ENCODE measurements at regions not wholly inside any gene's neighbourhood (a gene's known extent, or its start where the extent isn't known, plus 50 kb on each side); places are given as distances from the start of the nearest gene placed in this dataset.
"Not testable (repeated sequence)": the region's sequence is repeated elsewhere in the genome, so short reads cannot be mapped to it uniquely, and the experiment has no call there.

DNA sequence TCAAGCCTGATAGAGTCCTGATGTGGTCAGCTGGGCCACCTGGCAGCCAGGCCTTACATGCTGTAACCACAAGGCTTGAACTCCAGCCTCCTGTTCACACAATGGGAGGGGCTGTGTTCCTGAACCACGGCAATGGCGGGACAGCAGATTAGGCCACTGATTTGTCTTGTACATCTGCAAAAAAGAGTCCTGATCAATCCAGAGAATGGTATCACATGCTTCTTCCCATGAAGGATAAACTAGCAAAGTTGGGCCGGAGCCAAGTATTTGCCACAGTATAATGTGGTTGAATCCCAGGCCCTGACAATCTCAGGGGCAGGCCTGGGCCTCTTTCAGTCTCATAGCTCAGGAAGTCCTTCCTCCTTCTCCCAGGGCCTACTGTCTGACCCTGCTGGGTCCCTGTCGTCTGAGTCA lies 2182.5 kb upstream of the AGA start:
- H3K4me3 Mint-ChIP-seq (ENCODE audit: low read depth), result no peak overlapping the region
- H3K4me1 Mint-ChIP-seq (ENCODE audit: low read depth), result no peaks in the 10 kb centered on the region
- DNase-seq (ENCODE audit: low spot score), result no peak
- H3K27ac Mint-ChIP-seq, result no peak overlapping the region
- H3K9me3 Mint-ChIP-seq, result peaks cover 4% of the 10 kb centered on the region
- H3K27me3 Mint-ChIP-seq (ENCODE audit: low read depth), result no peaks in the 10 kb centered on the region
- no peaks in the 10 kb centered on the region for H3K36me3 Mint-ChIP-seq (ENCODE audit: low read depth)
- intact Hi-C loops (cut with micrococcal nuclease), result no loop called here

DNA sequence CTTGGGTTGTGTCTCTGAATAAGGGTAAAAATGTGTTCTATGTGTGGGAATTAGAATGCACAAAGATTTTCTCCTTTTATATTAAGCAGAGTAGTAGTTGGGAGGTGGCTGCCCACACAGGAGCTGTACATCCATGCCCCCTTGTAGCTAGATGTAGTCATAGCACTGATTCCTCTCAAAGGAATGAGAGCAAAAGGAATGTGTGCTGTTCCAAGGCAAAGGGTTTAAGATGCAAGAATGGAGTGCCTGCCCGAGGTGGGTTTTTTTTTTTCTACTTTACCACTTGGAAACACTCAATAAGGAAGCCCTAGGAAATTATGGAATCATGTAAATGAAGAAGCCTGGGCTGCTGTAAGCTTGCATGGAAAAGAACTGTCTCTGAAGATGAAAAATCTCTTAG lies 2183.2 kb upstream of the AGA start:
- peaks cover 4% of the 10 kb centered on the region for H3K9me3 Mint-ChIP-seq
- H3K27me3 Mint-ChIP-seq (ENCODE audit: low read depth), result no peaks in the 10 kb centered on the region
- no peak overlapping the region for H3K4me3 Mint-ChIP-seq (ENCODE audit: low read depth)
- intact Hi-C loops (cut with micrococcal nuclease), result no loop called here
- H3K4me1 Mint-ChIP-seq (ENCODE audit: low read depth), result no peaks in the 10 kb centered on the region
- DNase-seq (ENCODE audit: low spot score), result no peak
- H3K27ac Mint-ChIP-seq, result no peak overlapping the region
- H3K36me3 Mint-ChIP-seq (ENCODE audit: low read depth), result no peaks in the 10 kb centered on the region

DNA sequence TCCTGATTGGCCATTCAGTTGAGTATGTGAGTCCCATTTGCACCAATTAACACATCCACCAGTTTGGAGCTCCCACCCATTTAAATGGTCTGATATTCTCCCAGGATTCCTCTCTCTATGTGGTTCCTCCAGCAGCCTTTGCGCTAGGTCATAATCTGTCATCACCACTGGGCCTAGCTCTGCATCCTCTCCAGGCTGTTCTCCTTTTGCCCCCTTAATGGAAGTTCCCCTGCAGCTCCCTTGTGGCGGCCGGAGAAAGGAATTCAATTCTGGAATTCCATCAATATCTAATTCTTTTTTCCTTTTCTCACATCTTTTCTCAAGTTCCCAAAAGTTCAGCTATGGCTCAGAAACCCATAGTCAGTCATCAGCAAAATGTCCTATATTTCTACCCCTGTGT lies 2184.4 kb upstream of the AGA start:
- no peaks in the 10 kb centered on the region for H3K4me1 Mint-ChIP-seq (ENCODE audit: low read depth)
- no peak overlapping the region for H3K4me3 Mint-ChIP-seq (ENCODE audit: low read depth)
- H3K27ac Mint-ChIP-seq, result no peak overlapping the region
- no peak for DNase-seq (ENCODE audit: low spot score)
- intact Hi-C loops (cut with micrococcal nuclease), result no loop called here
- peaks cover 4% of the 10 kb centered on the region for H3K9me3 Mint-ChIP-seq
- H3K36me3 Mint-ChIP-seq (ENCODE audit: low read depth), result no peaks in the 10 kb centered on the region
- no peaks in the 10 kb centered on the region for H3K27me3 Mint-ChIP-seq (ENCODE audit: low read depth)

DNA sequence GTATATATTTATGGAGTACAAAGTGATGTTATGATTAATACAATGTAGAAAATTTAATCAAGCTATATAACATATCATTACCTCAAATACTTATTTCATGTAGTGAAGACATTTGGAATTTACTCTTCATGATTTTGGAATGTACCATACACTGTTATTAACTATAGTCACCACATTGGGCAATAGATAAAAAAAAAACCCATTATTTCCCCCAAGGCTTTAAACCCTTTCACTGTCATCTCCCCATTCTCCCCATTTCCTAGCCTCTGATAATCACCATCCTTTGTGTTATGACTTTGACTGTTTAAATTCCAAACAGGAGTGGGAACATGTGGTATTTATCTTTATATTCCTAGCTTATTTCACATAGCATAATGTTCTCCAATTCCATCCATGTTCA lies 2189.1 kb upstream of the AGA start:
- Mint-ChIP-seq H3K9me3 (peaks cover 7% of the 10 kb centered on the region), H3K27me3 (ENCODE audit: low read depth) (no peaks in the 10 kb centered on the region), H3K27ac (no peak overlapping the region), H3K4me1 (ENCODE audit: low read depth) (no peaks in the 10 kb centered on the region), H3K36me3 (ENCODE audit: low read depth) (no peaks in the 10 kb centered on the region), H3K4me3 (ENCODE audit: low read depth) (no peak overlapping the region)
- no peak for DNase-seq (ENCODE audit: low spot score)
- intact Hi-C loops (cut with micrococcal nuclease), result no loop called here

DNA sequence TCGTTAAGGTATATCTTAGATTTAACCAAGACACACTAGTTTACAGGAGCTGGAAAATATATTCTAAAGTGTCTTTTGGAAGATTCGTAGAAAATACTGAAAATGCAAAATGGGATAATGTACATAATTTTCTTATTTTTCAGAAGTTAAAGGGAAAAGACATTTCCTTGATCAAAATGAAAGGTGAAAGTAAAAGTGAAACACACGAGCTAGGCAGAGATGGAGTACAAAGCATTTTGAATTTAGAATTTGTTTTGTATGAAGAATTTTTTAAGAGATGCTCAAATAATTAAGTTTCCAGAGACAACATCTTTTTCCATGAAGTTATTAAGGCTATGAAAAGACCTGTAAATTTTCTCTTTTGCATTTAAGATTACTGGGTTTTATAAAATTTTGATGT lies 2192.6 kb upstream of the AGA start:
- Mint-ChIP-seq H3K27me3 (ENCODE audit: low read depth) (no peaks in the 10 kb centered on the region), H3K36me3 (ENCODE audit: low read depth) (no peaks in the 10 kb centered on the region), H3K27ac (no peak overlapping the region), H3K4me1 (ENCODE audit: low read depth) (no peaks in the 10 kb centered on the region), H3K9me3 (peaks cover 11% of the 10 kb centered on the region), H3K4me3 (ENCODE audit: low read depth) (no peak overlapping the region)
- intact Hi-C loops (cut with micrococcal nuclease), result no loop called here
- DNase-seq (ENCODE audit: low spot score), result no peak

DNA sequence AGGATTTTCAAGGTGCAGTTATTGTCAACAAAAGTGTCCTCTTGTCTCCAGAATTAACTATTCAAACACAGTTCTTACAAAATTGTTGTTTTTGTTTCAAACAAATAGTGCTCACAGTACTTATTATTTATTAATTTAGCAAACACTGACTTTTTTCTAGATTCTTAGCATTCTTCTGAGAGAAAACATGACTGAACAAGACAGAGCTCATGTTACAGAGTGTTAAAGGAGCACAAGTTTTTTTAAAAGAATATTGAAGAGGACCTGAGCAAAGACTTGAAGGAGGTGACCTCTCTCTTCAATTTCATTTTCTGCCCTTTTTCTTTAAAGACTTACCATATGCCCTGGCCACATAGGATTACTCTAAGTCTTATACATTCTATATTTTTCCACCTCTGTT lies 2220.3 kb upstream of the AGA start:
- Mint-ChIP-seq H3K9me3 (peaks cover 47% of the 10 kb centered on the region), H3K36me3 (ENCODE audit: low read depth) (no peaks in the 10 kb centered on the region), H3K27ac (no peak overlapping the region), H3K4me1 (ENCODE audit: low read depth) (no peaks in the 10 kb centered on the region), H3K4me3 (ENCODE audit: low read depth) (no peak overlapping the region), H3K27me3 (ENCODE audit: low read depth) (no peaks in the 10 kb centered on the region)
- no peak for DNase-seq (ENCODE audit: low spot score)
- intact Hi-C loops (cut with micrococcal nuclease), result no loop called here

DNA sequence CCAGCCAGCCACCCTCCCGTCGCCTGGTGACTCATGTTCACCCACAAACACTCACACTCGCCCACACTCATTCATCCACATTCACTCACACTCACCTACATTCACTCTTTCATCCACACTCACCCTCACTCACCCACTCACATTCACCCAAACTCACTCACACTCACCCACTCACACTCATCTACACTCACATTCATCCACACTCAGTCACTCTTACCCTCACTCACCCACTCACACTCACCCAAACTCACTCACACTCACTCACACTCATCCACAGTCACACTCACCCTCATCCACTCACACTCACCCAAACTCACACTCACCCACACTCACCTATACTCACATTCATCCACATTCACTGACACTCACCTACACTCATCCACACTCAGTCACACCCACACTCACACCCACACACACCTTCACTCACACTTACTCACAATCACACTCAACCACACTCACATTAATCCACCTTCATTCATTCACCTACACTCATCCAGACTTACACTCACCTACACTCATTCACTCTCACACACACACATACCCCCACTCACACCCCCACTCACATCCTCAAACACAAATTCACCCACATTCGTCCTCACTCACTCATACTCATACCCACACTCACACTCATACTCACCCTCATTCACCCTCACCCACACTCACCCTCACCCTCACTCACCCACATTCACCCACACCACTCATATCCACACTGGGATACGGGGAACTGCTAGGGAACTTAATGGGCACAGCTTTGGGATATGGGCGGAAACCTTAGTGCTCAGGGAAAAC lies 2221.6 kb upstream of the AGA start:
- no peak overlapping the region for H3K27ac Mint-ChIP-seq
- no peaks in the 10 kb centered on the region for H3K27me3 Mint-ChIP-seq (ENCODE audit: low read depth)
- H3K9me3 Mint-ChIP-seq, result peaks cover 46% of the 10 kb centered on the region
- H3K4me1 Mint-ChIP-seq (ENCODE audit: low read depth), result no peaks in the 10 kb centered on the region
- H3K4me3 Mint-ChIP-seq (ENCODE audit: low read depth), result no peak overlapping the region
- intact Hi-C loops (cut with micrococcal nuclease), result no loop called here
- DNase-seq (ENCODE audit: low spot score), result no peak
- H3K36me3 Mint-ChIP-seq (ENCODE audit: low read depth), result no peaks in the 10 kb centered on the region

DNA sequence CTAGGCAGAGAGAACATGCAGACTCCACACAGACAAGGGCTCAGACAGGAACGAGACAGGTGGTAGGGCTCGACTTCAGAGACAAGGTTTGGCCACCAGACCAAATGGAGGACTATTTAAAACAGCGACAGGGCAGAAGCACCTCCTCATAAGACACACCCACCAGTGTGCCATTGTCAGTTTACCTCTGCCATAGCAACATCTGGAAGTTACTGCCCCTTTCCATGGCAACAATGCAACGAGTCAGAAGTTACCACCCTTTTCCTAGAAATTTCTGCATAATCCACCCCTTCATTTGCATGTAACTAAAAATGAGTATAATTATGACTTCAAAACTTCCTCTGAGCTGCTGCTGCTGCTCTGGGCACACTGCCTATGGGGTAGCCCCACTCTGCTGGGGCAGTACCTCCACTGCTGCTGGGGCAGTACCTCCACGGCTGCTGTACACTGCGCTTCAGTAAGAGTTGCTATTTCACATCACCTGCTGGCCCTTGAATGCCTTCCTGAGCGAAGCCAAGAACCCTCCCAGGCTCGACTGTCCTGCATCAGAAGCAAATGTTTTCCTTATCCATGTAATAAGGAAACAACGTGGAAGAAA lies 2222.3 kb upstream of the AGA start:
- Mint-ChIP-seq H3K4me3 (ENCODE audit: low read depth) (no peak overlapping the region), H3K36me3 (ENCODE audit: low read depth) (no peaks in the 10 kb centered on the region), H3K4me1 (ENCODE audit: low read depth) (no peaks in the 10 kb centered on the region), H3K27me3 (ENCODE audit: low read depth) (no peaks in the 10 kb centered on the region), H3K9me3 (peaks cover 44% of the 10 kb centered on the region), H3K27ac (no peak overlapping the region)
- intact Hi-C loops (cut with micrococcal nuclease), result no loop called here
- DNase-seq (ENCODE audit: low spot score), result no peak

DNA sequence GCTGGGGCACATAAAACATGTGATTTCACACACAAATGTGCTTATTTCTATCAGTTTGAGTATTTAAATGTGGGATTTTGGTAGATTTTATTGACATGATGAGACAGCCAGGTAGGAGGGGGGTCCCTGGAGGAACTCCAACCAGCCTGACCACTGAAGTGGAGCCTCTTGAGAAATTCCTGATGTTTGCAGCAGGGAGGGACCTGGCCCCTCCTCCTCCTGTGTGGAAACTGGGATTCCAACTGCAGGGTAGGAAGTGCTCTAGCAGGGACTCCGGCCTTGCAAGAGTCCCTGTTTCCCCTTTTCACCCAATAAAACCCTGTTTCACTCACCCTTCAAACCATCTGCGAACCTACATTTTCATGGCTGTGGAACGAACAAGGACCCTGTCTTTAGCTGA lies 2224.0 kb upstream of the AGA start:
- H3K4me3 Mint-ChIP-seq (ENCODE audit: low read depth), result no peak overlapping the region

DNA sequence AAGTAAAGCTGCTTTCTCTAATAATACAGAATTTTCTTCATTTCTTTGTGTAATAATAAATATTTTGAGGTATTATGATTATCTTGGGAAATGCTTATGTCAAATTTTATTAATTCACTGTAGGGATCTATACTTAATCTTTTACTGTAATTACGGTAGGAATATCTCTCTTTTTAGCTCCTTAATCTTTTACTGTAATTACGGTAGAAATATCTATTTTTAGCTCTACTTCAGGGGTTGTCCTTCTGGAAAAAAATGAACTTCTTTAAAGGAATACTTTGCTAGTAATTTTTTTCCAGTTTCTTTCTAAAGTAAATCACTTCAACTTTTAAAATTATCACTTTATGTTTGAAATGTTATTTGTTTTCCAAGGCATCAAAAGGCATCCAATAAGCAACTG lies 2229.4 kb upstream of the AGA start:
- Mint-ChIP-seq H3K36me3 (ENCODE audit: low read depth) (no peaks in the 10 kb centered on the region), H3K4me3 (ENCODE audit: low read depth) (no peak overlapping the region), H3K4me1 (ENCODE audit: low read depth) (no peaks in the 10 kb centered on the region), H3K27ac (no peak overlapping the region), H3K27me3 (ENCODE audit: low read depth) (no peaks in the 10 kb centered on the region), H3K9me3 (peaks cover 16% of the 10 kb centered on the region)
- intact Hi-C loops (cut with micrococcal nuclease), result no loop called here
- DNase-seq (ENCODE audit: low spot score), result no peak

More for the DNA sequence above, 2224.0 kb upstream of the AGA start:
- intact Hi-C loops (cut with micrococcal nuclease), result no loop called here
- Mint-ChIP-seq H3K27ac (no peak overlapping the region), H3K36me3 (ENCODE audit: low read depth) (no peaks in the 10 kb centered on the region), H3K27me3 (ENCODE audit: low read depth) (no peaks in the 10 kb centered on the region), H3K9me3 (peaks cover 34% of the 10 kb centered on the region), H3K4me1 (ENCODE audit: low read depth) (no peaks in the 10 kb centered on the region)
- DNase-seq (ENCODE audit: low spot score), result no peak

DNA sequence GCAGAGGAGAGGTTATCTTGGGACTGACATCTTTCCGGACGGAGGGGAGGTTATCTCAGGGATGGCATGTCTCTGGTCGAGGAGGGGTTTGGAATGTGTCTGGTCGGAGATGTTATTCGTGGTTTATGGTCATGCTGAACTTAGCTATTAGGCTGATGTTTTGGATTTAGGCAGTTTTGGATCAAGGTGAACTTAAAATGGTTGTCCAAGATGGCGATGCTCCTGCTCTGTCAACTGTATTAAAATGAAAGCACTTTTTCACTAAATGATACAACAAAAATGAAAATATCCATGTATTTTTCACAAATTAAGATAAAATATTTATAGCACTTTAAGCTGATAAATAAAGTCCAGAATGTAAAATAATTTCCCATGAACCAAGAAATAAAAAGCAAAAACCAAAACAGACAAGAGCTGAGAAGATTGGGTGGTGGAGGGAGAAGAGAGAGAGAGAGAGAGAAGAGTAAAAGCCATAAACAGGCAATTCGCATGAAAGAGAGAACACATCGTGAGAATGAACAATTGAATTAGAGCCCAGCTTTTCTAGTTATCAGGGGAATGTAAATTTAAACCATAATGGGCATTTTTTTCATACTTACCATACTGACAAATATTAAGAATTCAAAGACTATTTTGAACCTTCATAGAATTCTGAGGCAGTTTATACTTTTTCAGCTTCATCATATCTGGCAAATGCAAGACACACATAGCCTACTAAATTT lies 2236.0 kb upstream of the AGA start:
- Mint-ChIP-seq H3K36me3 (ENCODE audit: low read depth) (no peaks in the 10 kb centered on the region), H3K27me3 (ENCODE audit: low read depth) (no peaks in the 10 kb centered on the region), H3K9me3 (peaks cover 42% of the 10 kb centered on the region), H3K27ac (no peak overlapping the region), H3K4me3 (ENCODE audit: low read depth) (no peak overlapping the region), H3K4me1 (ENCODE audit: low read depth) (no peaks in the 10 kb centered on the region)
- no peak for DNase-seq (ENCODE audit: low spot score)
- intact Hi-C loops (cut with micrococcal nuclease), result no loop called here

DNA sequence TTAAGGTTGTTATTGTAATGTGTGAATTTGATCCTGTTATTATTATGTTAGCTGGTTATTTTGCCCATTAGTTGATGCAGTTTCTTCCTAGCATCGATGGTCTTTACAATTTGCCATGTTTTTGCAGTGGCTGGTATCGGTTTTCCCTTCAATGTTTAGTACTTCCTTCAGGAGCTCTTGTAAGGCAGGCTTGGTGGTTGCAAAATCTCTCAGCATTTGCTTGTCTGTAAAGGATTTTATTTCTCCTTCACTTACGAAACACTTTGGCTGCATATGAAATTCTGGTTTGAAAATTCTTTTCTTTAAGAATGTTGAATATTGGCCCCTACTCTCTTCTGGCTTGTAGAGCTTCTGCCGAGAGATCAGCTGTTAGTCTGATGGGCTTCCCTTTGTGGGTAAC lies 2241.4 kb upstream of the AGA start:
- H3K27me3 Mint-ChIP-seq (ENCODE audit: low read depth); H3K4me3 Mint-ChIP-seq (ENCODE audit: low read depth); intact Hi-C loops (cut with micrococcal nuclease); H3K4me1 Mint-ChIP-seq (ENCODE audit: low read depth); H3K27ac Mint-ChIP-seq; H3K36me3 Mint-ChIP-seq (ENCODE audit: low read depth); DNase-seq (ENCODE audit: low spot score): not testable (repeated sequence)
- peaks cover 29% of the 10 kb centered on the region for H3K9me3 Mint-ChIP-seq

DNA sequence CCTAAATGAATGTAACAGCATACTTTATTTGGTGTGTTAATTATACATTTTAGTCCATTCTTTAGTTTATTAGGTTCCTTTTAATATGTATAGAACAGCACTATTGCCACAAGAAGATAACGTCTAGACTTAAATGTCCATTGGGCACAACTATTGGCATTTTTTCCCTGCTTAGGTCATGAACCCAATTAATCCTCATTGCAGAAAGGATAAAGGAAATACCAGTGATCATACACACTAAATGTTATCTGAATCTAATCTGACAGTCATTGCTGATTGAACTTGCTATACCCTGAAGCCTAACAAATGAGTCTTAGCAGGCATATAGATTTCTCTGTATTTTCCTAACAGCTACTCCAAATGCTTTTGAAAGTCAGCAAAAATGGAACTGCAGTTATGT lies 2250.0 kb upstream of the AGA start:
- no peak overlapping the region for H3K27ac Mint-ChIP-seq
- H3K9me3 Mint-ChIP-seq, result peaks cover 10% of the 10 kb centered on the region
- no peak for DNase-seq (ENCODE audit: low spot score)
- no peaks in the 10 kb centered on the region for H3K36me3 Mint-ChIP-seq (ENCODE audit: low read depth)
- H3K4me1 Mint-ChIP-seq (ENCODE audit: low read depth), result no peaks in the 10 kb centered on the region
- intact Hi-C loops (cut with micrococcal nuclease), result no loop called here
- H3K27me3 Mint-ChIP-seq (ENCODE audit: low read depth), result no peaks in the 10 kb centered on the region
- H3K4me3 Mint-ChIP-seq (ENCODE audit: low read depth), result no peak overlapping the region

All from activated T-helper 2 cell treated with anti-CD3 and anti-CD28 coated beads, Interferon-gamma antibody, Interleukin-2, Interleukin-4, amounts not matched to agents 10 μg/mL and 5 μg/mL and 100 μg/mL, durations not matched to agents 14 hours and 24 hours and 36 hours (primary cell).